ENCODE measurements at regions not wholly inside any gene's neighbourhood (a gene's known extent, or its start where the extent isn't known, plus 50 kb on each side); places are given as distances from the start of the nearest gene placed in this dataset.

- Histone ChIP-seq H4K20me1 (ENCODE audit: insufficient read depth, low read length, poor library complexity, severe bottlenecking) (no peaks in the 10 kb centered on the region), H2AFZ (ENCODE audit: low read length) (no peak overlapping the region), H3K9ac (ENCODE audit: low read depth, low read length, poor library complexity, severe bottlenecking) (no peak overlapping the region), H3K9me3 (ENCODE audit: insufficient read depth, low read depth, low read length) (no peaks in the 10 kb centered on the region), H3K9me2 (replicated peaks; ENCODE audit: low read depth, low read length) (no peaks in the 10 kb centered on the region), H3F3A (ENCODE audit: low read depth) (no peaks in the 10 kb centered on the region), H3K27me3 (ENCODE audit: insufficient read depth, low read length, poor library complexity, severe bottlenecking) (no peaks in the 10 kb centered on the region), H3K36me3 (ENCODE audit: insufficient read depth, low read length) (no peaks in the 10 kb centered on the region), H3K4me1 (ENCODE audit: insufficient read depth, low read length, poor library complexity, severe bottlenecking) (no peaks in the 10 kb centered on the region), H3K79me2 (ENCODE audit: insufficient read depth, low read length) (no peaks in the 10 kb centered on the region), H3K4me3 (ENCODE audit: low read length, poor library complexity, severe bottlenecking) (no peak overlapping the region), H3K4me2 (ENCODE audit: low read depth, low read length, poor library complexity, severe bottlenecking) (no peak overlapping the region)
- no peak for TF ChIP-seq EZH2phosphoT487 (IDR thresholded peaks at IDR 0.05; ENCODE audit: borderline replicate concordance)
These were observed 139.0 kb downstream of the PXDC1 start for GRCh38 chr6:3612341-3613041.

DNA sequence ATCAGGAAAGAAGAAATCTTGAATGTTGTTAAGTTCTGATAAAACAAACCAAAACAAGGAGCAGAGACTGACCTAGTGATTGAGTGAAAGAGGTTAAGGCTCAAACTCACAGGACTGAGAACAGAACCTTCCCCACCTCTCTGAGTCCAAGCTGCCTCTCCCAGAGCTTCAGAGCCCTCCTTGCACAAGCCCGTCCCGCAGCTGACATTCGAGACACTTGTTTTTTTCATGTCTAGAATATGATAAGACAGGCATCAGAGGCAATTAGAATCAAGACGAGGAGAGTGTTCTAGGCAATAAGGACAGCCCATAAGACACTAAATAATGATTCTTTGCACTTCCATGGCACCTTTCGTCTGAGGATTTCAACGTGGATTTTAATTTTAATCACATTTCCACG lies 140.6 kb downstream of the PXDC1 start:
- no peak for TF ChIP-seq CTCF (conservative IDR thresholded peaks at IDR 0.05; ENCODE audit: low read length)
- TF ChIP-seq EZH2phosphoT487 (IDR thresholded peaks at IDR 0.05; ENCODE audit: borderline replicate concordance): no peak
- no peaks in the 10 kb centered on the region for H3K9me3 ChIP-seq (ENCODE audit: insufficient read depth, low read depth, low read length)

DNA sequence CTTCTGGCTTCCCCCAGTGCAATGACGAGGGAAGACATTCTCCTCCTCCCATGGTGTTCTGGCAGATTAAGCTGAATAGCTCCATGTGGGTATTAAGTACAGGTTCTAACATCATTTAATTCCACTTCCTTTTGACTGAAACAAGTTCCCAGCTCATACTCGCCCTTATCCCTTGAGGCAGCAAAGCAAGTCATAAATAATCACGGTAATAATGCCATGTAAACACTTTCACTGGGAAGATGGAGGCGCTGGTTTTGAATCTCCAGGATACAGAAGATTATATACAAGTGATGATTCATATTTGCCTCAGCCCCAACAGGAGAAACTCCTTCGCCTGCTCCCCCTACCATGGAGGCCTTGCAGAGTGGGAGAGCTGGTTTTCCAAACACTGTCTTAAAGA lies 141.3 kb downstream of the PXDC1 start:
- no peaks in the 10 kb centered on the region for H4K20me1 ChIP-seq (ENCODE audit: insufficient read depth, low read length, poor library complexity, severe bottlenecking)
- no peaks in the 10 kb centered on the region for H3F3A ChIP-seq (ENCODE audit: low read depth)
- no peaks in the 10 kb centered on the region for H3K9me2 ChIP-seq (replicated peaks; ENCODE audit: low read depth, low read length)
- no peak overlapping the region for H3K4me2 ChIP-seq (ENCODE audit: low read depth, low read length, poor library complexity, severe bottlenecking)
- H3K79me2 ChIP-seq (ENCODE audit: insufficient read depth, low read length): no peaks in the 10 kb centered on the region
- H3K4me1 ChIP-seq (ENCODE audit: insufficient read depth, low read length, poor library complexity, severe bottlenecking): no peaks in the 10 kb centered on the region
- no peak overlapping the region for H3K4me3 ChIP-seq (ENCODE audit: low read length, poor library complexity, severe bottlenecking)
- no peak overlapping the region for H2AFZ ChIP-seq (ENCODE audit: low read length)
- no peaks in the 10 kb centered on the region for H3K36me3 ChIP-seq (ENCODE audit: insufficient read depth, low read length)
- no peak for TF ChIP-seq EZH2phosphoT487 (IDR thresholded peaks at IDR 0.05; ENCODE audit: borderline replicate concordance)
- H3K9ac ChIP-seq (ENCODE audit: low read depth, low read length, poor library complexity, severe bottlenecking): no peak overlapping the region
- H3K27me3 ChIP-seq (ENCODE audit: insufficient read depth, low read length, poor library complexity, severe bottlenecking): no peaks in the 10 kb centered on the region
- H3K9me3 ChIP-seq (ENCODE audit: insufficient read depth, low read depth, low read length): no peaks in the 10 kb centered on the region

More for the DNA sequence above, 140.6 kb downstream of the PXDC1 start:
- Histone ChIP-seq H3K4me2 (ENCODE audit: low read depth, low read length, poor library complexity, severe bottlenecking) (no peak overlapping the region), H4K20me1 (ENCODE audit: insufficient read depth, low read length, poor library complexity, severe bottlenecking) (no peaks in the 10 kb centered on the region), H3K4me3 (ENCODE audit: low read length, poor library complexity, severe bottlenecking) (no peak overlapping the region), H3K4me1 (ENCODE audit: insufficient read depth, low read length, poor library complexity, severe bottlenecking) (no peaks in the 10 kb centered on the region), H3K9ac (ENCODE audit: low read depth, low read length, poor library complexity, severe bottlenecking) (no peak overlapping the region), H3K9me2 (replicated peaks; ENCODE audit: low read depth, low read length) (no peaks in the 10 kb centered on the region), H3K27me3 (ENCODE audit: insufficient read depth, low read length, poor library complexity, severe bottlenecking) (no peaks in the 10 kb centered on the region), H3F3A (ENCODE audit: low read depth) (no peaks in the 10 kb centered on the region), H3K79me2 (ENCODE audit: insufficient read depth, low read length) (no peaks in the 10 kb centered on the region), H2AFZ (ENCODE audit: low read length) (no peak overlapping the region), H3K36me3 (ENCODE audit: insufficient read depth, low read length) (no peaks in the 10 kb centered on the region)

DNA sequence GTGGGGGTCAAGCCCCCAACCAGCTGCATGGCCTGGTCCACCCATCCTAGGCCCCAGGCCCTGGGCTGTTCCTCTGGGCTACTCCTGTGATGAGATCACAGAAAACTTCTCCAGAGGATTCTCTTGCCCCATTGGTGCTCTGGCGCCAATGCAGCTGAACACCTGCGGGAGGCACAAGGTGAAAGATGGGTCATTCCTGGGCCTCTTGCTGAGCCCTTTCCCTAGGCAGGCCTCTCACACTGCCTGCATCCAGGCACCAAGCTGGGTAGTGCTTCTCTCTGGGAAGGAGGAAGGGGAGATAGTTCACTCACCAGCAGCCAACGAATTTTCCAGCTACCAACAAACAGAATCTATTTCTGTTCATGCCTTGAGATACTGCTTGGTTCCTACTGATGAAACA lies 142.1 kb downstream of the PXDC1 start:
- TF ChIP-seq CTCF (conservative IDR thresholded peaks at IDR 0.05; ENCODE audit: low read length): no peak
- TF ChIP-seq EZH2phosphoT487 (IDR thresholded peaks at IDR 0.05; ENCODE audit: borderline replicate concordance): no peak

More for the DNA sequence above, 142.1 kb downstream of the PXDC1 start:
- Histone ChIP-seq H4K20me1 (ENCODE audit: insufficient read depth, low read length, poor library complexity, severe bottlenecking) (no peaks in the 10 kb centered on the region), H3F3A (ENCODE audit: low read depth) (no peaks in the 10 kb centered on the region), H3K4me3 (ENCODE audit: low read length, poor library complexity, severe bottlenecking) (no peak overlapping the region), H3K9me2 (replicated peaks; ENCODE audit: low read depth, low read length) (no peaks in the 10 kb centered on the region), H3K4me1 (ENCODE audit: insufficient read depth, low read length, poor library complexity, severe bottlenecking) (no peaks in the 10 kb centered on the region), H2AFZ (ENCODE audit: low read length) (no peak overlapping the region), H3K4me2 (ENCODE audit: low read depth, low read length, poor library complexity, severe bottlenecking) (no peak overlapping the region), H3K27me3 (ENCODE audit: insufficient read depth, low read length, poor library complexity, severe bottlenecking) (no peaks in the 10 kb centered on the region), H3K9ac (ENCODE audit: low read depth, low read length, poor library complexity, severe bottlenecking) (no peak overlapping the region), H3K36me3 (ENCODE audit: insufficient read depth, low read length) (no peaks in the 10 kb centered on the region), H3K79me2 (ENCODE audit: insufficient read depth, low read length) (no peaks in the 10 kb centered on the region), H3K9me3 (ENCODE audit: insufficient read depth, low read depth, low read length) (no peaks in the 10 kb centered on the region)
